Limb (tissue), 2 donors: ENCODE measurements at regions not wholly inside any gene's neighbourhood (a gene's known extent, or its start where the extent isn't known, plus 50 kb on each side); places are given as distances from the start of the nearest gene placed in this dataset.
"Not testable (repeated sequence)": the region's sequence is repeated elsewhere in the genome, so short reads cannot be mapped to it uniquely, and the experiment has no call there.

Experiments used
- DNase-seq, 2 donors: peaks; one replicate each; pipeline ENCODE4 v3.0.0-alpha.2; 2016; ENCODE audit errors: extremely low spot score in 2 of 2

DNA sequence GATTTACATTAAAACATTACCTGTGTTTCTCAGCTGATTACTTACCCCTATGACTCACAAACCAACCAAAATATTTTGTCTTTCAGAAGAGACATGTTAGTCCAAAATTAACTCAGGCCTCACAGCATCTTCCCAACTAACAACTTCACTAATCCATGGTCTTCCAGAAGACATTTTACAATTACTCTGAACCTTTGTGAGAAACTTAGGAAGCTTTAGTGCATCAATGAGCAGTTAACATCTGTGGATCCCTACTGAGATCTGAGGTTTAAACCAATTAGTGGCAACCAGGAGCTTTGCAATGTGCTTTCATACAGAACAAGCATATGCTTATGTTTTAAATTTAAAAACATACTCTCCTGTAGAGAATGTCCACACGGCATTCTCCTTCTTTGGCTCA, 269.7 kb downstream of the UBE3D start:
- DNase-seq: no peak

- DNase-seq: no peak
These were observed 264.6 kb downstream of the UBE3D start for GRCh38 chr6:82801083-82801482.

DNA sequence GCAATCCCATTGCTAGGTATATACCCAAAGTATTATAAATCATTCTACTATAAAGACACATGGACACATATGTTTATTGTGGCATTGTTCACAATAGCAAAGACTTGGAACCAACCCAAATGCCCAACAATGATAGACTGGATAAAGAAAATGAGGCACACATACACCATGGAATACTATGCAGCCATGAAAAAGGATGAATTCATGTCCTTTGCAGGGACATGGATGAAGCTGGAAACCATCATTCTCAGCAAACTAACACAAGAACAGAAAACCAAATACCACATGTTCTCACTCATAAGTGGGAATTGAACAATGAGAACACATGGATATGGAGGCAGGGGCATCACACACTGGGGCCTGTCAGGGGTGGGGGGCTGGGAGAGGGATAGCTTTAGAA, 249.4 kb downstream of the UBE3D start:
- not testable (repeated sequence) for DNase-seq

- DNase-seq: no peak
These were observed 246.9 kb downstream of the UBE3D start for GRCh38 chr6:82818727-82819126.

GRCh38 chr6:82823361-82823760, 242.3 kb downstream of the UBE3D start:
- DNase-seq: no peak

DNA sequence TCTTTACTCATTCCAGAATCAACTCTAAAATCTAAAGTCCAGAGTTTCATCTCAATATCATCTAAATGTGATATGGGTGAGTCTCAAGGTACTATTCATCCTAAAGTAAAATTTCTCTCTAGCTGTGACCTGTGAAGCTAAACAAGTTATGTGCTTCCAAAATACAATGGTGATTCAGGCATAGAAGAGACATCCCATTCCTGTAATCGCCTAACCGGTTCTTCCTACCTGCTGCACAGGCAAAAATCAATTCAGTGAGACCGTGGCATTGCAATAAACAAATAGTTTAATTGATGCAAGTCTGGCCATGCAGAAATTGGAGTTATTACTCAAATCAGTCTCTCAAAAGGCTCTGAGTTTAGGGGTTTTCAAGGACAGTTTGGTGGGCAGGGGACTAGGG, 232.8 kb downstream of the UBE3D start:
- DNase-seq: no peak

GRCh38 chr6:82833481-82833880, 232.2 kb downstream of the UBE3D start:
- no peak for DNase-seq

GRCh38 chr6:82836022-82836575, 229.5 kb downstream of the UBE3D start:
- DNase-seq: no peak

DNA sequence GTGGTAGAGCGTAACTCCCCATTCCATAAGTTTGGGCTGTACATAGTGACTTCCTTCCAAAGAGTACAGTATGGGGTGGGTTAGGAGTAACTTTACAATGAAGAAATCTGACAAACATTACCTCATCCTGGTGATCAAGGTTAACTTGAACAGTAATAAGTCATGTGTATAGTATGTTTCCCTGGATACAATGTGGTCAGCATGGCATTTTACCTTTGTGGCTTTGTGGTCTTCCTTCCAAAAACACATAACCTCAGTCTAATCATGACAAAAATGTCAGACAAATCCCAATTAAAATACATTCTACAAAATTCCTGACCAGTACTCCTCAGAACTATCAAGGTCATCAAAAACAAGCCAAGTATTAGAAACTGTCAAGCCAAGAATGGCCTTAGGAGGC, 225.1 kb downstream of the UBE3D start:
- DNase-seq: no peak

- DNase-seq: no peak
These were observed 224.3 kb downstream of the UBE3D start for GRCh38 chr6:82841309-82841708.
